Panc1 (cell line): ENCODE measurements at regions not wholly inside any gene's neighbourhood (a gene's known extent, or its start where the extent isn't known, plus 50 kb on each side); places are given as distances from the start of the nearest gene placed in this dataset.
A peak's percentile ranks its signal among the peaks of the same experiment; 100 is the strongest.

Experiments used
- ATAC-seq: fragments of 200-7000 bp; cut with Tn5 transposase; 2 replicates; pipeline ENCODE4 v1.9.1; 2020; ENCODE audit warnings: mild to moderate bottlenecking, moderate library complexity
- BruUV-seq: library from RNA; stranded (reverse); fragments of 400-500 nt; replicated peaks from 2 replicates; lab custom pipeline; 2021; lab: Mats Ljungman, UMichigan
- CTCF ChIA-PET: fragments of 300-600 bp; sonication (Branson Sonifier 250); formaldehyde crosslinking; loops from one replicate; lab custom pipeline; 2022; ENCODE audit warnings: antibody characterized with exemption; lab: Charles Lee
- POLR2A ChIA-PET: fragments of 300-600 bp; sonication (Branson Sonifier 250); formaldehyde crosslinking; loops from one replicate; lab custom pipeline; 2022; ENCODE audit warnings: antibody characterized with exemption; lab: Charles Lee
- DNase-seq: peaks from one replicate; pipeline ENCODE4 v3.0.0-alpha.2; 2010; ENCODE audit warnings: low read depth, low spot score
- H3K27ac ChIP-seq: 2 replicates; pipeline ENCODE4 v1.5.1; 2011; ENCODE audit warnings: mild to moderate bottlenecking, low read length, inconsistent platforms
- H3K27me3 ChIP-seq: fragments of 200-500 bp; sonication (Bioruptor generic); 2 replicates; pipeline ENCODE4 v1.6.0; 2014; ENCODE audit warnings: low read length, inconsistent platforms; ENCODE audit not compliant: control insufficient read depth, insufficient read depth
- H3K36me3 ChIP-seq: fragments of 200-500 bp; sonication (Bioruptor generic); 2 replicates; pipeline ENCODE4 v1.5.1; 2014; ENCODE audit warnings: inconsistent platforms, mild to moderate bottlenecking, low read length, moderate library complexity; ENCODE audit not compliant: control insufficient read depth, insufficient read depth
- H3K4me1 ChIP-seq: 2 replicates; pipeline ENCODE4 v1.5.1; 2011; ENCODE audit warnings: inconsistent platforms, mild to moderate bottlenecking, low read length, moderate library complexity; ENCODE audit not compliant: control insufficient read depth, insufficient read depth
- H3K4me3 ChIP-seq, 2 experiments: 2 replicates each; pipeline ENCODE4 v1.5.1; 2011 to 2012; ENCODE audit warnings: low read depth in 2 of 2, low read length in 2 of 2, mild to moderate bottlenecking in 2 of 2, inconsistent platforms in 1 of 2, moderate library complexity in 1 of 2
- H3K9me3 ChIP-seq: fragments of 200-500 bp; sonication (Bioruptor generic); 2 replicates; pipeline ENCODE4 v1.5.1; 2014; ENCODE audit warnings: low read depth, mild to moderate bottlenecking, inconsistent platforms, low read length, moderate library complexity; ENCODE audit not compliant: control insufficient read depth, insufficient read depth
- POLR2AphosphoS5 ChIP-seq: IDR thresholded peaks from 2 replicates; pipeline ENCODE4 v1.6.1; 2012; ENCODE audit warnings: mild to moderate bottlenecking, low read depth, low read length, moderate library complexity
- REST ChIP-seq, 2 experiments: IDR thresholded peaks; 2 replicates each; pipeline ENCODE4 v1.6.1; 2011 to 2012; ENCODE audit warnings: low read depth in 2 of 2, control low read depth in 1 of 2, low read length in 1 of 2, mild to moderate bottlenecking in 1 of 2, moderate library complexity in 1 of 2; ENCODE audit not compliant: insufficient read depth in 1 of 2
- SIN3A ChIP-seq: IDR thresholded peaks from 2 replicates; pipeline ENCODE4 v1.6.1; 2012; ENCODE audit warnings: low read depth, mild to moderate bottlenecking, low read length, moderate library complexity, borderline replicate concordance; ENCODE audit not compliant: insufficient read depth
- TCF7L2 ChIP-seq: IDR thresholded peaks from 2 replicates; pipeline ENCODE4 v1.6.1; 2011; ENCODE audit warnings: mild to moderate bottlenecking, low read depth, low read length, inconsistent platforms
- in situ Hi-C: cut with HindIII; loops from 2 replicates; pipeline ENCODE4 v1.10.0; 2016; ENCODE audit warnings: low sequenced_read_pairs, low pct_unique_long_range_greater_than_20kb
- intact Hi-C: fragments of 100-400 bp; cut with micrococcal nuclease; formaldehyde crosslinking; loops from one replicate; pipeline ENCODE4 v1.10.0; 2022; ENCODE audit not compliant: unreplicated experiment
- TF ChIP-seq, protein P1 (sequence below): fragments of 450-650 bp; IDR thresholded peaks from 2 replicates; pipeline ENCODE4 v1.5.1; 2017; ENCODE audit warnings: mild to moderate bottlenecking

GRCh38 chr2:78845664-78846185, 179.8 kb upstream of the REG3G start:
- CTCF ChIA-PET, result no interaction called here

GRCh38 chr2:78861546-78861945, 164.0 kb upstream of the REG3G start:
- TF ChIP-seq, protein P1, sequence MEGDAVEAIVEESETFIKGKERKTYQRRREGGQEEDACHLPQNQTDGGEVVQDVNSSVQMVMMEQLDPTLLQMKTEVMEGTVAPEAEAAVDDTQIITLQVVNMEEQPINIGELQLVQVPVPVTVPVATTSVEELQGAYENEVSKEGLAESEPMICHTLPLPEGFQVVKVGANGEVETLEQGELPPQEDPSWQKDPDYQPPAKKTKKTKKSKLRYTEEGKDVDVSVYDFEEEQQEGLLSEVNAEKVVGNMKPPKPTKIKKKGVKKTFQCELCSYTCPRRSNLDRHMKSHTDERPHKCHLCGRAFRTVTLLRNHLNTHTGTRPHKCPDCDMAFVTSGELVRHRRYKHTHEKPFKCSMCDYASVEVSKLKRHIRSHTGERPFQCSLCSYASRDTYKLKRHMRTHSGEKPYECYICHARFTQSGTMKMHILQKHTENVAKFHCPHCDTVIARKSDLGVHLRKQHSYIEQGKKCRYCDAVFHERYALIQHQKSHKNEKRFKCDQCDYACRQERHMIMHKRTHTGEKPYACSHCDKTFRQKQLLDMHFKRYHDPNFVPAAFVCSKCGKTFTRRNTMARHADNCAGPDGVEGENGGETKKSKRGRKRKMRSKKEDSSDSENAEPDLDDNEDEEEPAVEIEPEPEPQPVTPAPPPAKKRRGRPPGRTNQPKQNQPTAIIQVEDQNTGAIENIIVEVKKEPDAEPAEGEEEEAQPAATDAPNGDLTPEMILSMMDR, result peak; percentile 60; the same call in 1 of the 2 replicates
- no peak for TF ChIP-seq POLR2AphosphoS5
- ATAC-seq, result no peak
- intact Hi-C loops (no loop called here), in situ Hi-C loops (no loop called here)
- Histone ChIP-seq H3K4me1 (no peaks in the 10 kb centered on the region), H3K27me3 (no peaks in the 10 kb centered on the region), H3K36me3 (no peaks in the 10 kb centered on the region), H3K4me3 (no peak overlapping the region), H3K27ac (no peak overlapping the region), H3K9me3 (no peaks in the 10 kb centered on the region)
- CTCF ChIA-PET, result interaction anchor here (0.6 kb wide), 1 partner anchor 164 kb away, joined by 11 read pairs; no protein-coding TSS in a partner anchor
- POLR2A ChIA-PET, result no interaction called here
- no TSS peak for BruUV-seq
- peak; percentile 7 for DNase-seq

More at GRCh38 chr2:78845664-78846185, 179.8 kb upstream of the REG3G start:
- no peak for DNase-seq
- no peaks in the 10 kb centered on the region for H3K4me1 ChIP-seq
- in situ Hi-C loops, result no loop called here
- no peaks in the 10 kb centered on the region for H3K9me3 ChIP-seq
- POLR2A ChIA-PET, result no interaction called here
- H3K27ac ChIP-seq, result no peak overlapping the region
- no peaks in the 10 kb centered on the region for H3K36me3 ChIP-seq
- H3K4me3 ChIP-seq, result no peak overlapping the region
- H3K27me3 ChIP-seq, result no peaks in the 10 kb centered on the region
- ATAC-seq, result no peak
- TF ChIP-seq, protein P1, result no peak
- TF ChIP-seq TCF7L2 (no peak), POLR2AphosphoS5 (no peak), SIN3A (no peak), REST (IDR thresholded peaks at IDR 0.05; ENCODE audit: insufficient read depth in 1 of 2, low read depth in 2 of 2, low read length in 1 of 2) (no peak)
- intact Hi-C loops, result no loop called here
- no TSS peak for BruUV-seq
